GM13976 (cell line): ENCODE measurements at regions not wholly inside any gene's neighbourhood (a gene's known extent, or its start where the extent isn't known, plus 50 kb on each side); places are given as distances from the start of the nearest gene placed in this dataset.

Experiments
- DNase-seq: peaks from one replicate; pipeline ENCODE4 v3.0.0; 2012; ENCODE audit warnings: low spot score
- in situ Hi-C: fragments of 300-500 bp; cut with MboI; formaldehyde crosslinking; loops from one replicate; pipeline ENCODE4 v1.12.0; 2022; ENCODE audit warnings: low sequenced_read_pairs, mixed read lengths, inconsistent platforms; ENCODE audit not compliant: unreplicated experiment
- TF ChIP-seq, protein P1 (sequence below): IDR thresholded peaks from 2 replicates; pipeline ENCODE4 v1.5.1; 2012; ENCODE audit warnings: borderline replicate concordance, mild to moderate bottlenecking; ENCODE audit not compliant: insufficient read depth; ENCODE audit errors: extremely low read depth, missing control alignments, control extremely low read depth

DNA sequence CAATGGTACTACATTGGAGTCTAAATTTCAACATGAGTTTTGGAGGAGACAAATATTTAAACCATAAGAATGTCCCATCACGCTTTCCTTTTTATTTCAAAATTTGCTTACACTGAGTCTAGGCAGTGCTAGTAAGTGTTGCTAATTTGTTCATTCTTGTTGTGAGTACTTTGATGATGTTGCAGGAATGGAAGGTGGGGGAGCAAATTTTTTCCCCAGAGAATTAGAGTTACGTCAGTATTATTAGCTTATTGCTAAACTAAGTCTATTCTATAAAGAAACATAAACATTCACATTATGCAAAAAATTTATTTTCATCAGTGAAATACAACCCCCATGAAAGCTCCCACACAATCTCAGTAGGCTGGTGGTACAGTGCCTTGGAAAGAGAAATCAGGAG is 88.0 kb downstream of the BLID start:
- in situ Hi-C loops: no loop called here
- TF ChIP-seq, protein P1, sequence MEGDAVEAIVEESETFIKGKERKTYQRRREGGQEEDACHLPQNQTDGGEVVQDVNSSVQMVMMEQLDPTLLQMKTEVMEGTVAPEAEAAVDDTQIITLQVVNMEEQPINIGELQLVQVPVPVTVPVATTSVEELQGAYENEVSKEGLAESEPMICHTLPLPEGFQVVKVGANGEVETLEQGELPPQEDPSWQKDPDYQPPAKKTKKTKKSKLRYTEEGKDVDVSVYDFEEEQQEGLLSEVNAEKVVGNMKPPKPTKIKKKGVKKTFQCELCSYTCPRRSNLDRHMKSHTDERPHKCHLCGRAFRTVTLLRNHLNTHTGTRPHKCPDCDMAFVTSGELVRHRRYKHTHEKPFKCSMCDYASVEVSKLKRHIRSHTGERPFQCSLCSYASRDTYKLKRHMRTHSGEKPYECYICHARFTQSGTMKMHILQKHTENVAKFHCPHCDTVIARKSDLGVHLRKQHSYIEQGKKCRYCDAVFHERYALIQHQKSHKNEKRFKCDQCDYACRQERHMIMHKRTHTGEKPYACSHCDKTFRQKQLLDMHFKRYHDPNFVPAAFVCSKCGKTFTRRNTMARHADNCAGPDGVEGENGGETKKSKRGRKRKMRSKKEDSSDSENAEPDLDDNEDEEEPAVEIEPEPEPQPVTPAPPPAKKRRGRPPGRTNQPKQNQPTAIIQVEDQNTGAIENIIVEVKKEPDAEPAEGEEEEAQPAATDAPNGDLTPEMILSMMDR: no peak
- no peak for DNase-seq

DNA sequence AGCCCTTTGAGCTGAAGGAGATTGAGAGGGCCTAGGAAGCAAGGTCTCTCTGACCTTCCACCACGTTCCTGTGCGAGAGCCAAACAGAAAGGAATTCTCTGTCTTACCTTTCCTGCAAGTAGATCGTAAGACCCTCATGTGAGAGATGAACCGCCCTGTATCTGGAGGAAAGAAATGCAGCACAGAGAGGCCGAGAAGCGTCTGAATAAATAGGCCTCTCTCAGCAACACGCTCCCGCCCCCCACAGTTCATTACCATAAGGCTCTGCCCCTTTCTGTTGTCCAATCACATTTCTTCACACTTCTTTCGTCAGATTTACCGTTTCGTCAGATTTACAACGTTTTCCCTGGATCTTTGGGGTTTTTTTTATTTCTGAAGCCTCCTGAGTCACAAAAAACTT is 90.3 kb downstream of the BLID start:
- in situ Hi-C loops: no loop called here
- TF ChIP-seq, protein P1: no peak
- no peak for DNase-seq

DNA sequence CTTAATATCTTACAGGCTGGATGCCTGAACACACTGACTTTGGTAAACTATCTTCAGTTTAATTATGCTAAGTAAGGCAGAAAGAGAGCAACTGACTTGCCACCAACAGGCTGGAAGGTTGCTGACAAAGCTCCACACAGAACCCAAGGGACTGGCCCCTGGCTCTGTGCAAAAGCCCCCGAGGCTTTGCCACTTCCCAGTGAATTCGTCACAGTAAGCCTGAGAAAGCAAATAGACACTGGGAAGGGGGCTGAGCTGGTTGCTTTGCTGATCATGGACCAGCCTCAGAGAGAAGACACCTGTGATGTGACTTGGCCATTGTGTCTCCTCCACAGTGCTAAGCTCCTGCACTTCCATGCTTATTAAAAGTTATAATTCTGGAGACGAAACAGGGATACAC is 91.7 kb downstream of the BLID start:
- TF ChIP-seq, protein P1: no peak
- DNase-seq: no peak
- in situ Hi-C loops: no loop called here

DNA sequence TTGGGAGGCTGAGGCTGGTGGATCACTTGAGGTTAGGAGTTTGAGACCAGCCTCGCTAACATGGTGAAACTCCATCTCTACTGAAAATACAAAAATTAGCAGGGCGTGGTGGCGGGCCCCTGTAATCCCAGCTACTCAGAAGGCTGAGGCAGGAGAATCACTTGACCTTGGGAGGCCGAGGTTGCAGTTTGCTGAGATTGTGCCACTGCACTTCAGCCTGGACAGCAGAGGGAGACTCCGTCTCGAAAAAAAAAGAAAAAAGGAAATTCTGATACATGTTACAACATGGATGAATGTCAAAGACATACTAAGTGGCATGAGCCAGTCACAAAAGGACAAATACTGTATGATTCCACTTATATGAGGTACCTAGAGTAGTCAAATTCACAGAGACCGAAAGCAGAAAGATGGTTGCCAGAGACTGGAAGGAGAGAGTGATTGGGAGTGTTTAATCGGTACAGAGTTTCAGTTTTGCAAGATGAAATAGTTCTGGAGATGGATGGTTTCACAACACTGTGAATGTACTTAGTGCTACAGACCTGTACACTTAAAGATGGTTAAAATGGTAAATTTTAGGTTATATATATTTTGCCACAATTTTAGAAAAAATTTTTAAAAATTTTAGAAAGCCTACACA is 92.3 kb downstream of the BLID start:
- no peak for DNase-seq
- in situ Hi-C loops: no loop called here
- TF ChIP-seq, protein P1: no peak

DNA sequence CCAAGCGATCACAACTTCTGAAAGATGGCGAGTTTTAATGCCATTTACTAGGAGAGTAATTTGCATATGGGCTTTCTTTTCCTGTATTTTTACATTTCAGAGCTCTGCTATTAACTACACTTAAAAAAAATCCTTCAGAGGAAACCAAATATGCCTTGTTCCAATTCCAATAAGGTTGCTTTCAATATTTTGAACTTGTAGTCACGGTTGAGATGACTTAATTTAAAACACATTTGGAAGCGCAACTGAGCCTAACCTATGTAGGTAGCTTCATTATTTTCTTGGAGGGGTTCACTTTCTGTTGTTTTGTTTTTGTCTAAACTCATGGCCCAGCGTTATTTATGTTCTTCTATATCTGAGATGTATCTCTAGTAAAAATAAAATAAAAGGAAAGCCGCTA is 93.4 kb downstream of the BLID start:
- no peak for DNase-seq
- TF ChIP-seq, protein P1: no peak
- in situ Hi-C loops: no loop called here

DNA sequence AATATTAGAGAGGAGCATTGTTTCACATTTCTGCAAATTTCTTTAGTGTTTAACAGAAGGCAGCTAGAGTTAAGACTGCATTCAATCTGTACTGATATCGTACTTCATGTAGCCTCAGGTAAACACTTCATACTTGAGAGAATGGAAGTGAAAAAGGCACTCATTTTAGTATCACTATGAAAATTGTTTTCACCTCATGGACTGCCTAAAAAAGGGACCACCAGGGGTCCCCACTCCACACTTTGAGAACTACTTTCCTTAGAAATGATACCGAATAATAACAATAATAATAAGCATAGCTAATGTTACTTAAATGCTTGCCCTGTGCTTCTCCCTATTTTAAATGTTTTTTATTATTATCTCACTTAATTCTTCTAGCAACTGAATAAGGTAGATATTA is 95.1 kb downstream of the BLID start:
- no peak for DNase-seq
- in situ Hi-C loops: no loop called here
- TF ChIP-seq, protein P1: no peak
